ENCODE measurements at regions not wholly inside any gene's neighbourhood (a gene's known extent, or its start where the extent isn't known, plus 50 kb on each side); places are given as distances from the start of the nearest gene placed in this dataset.

GRCh38 chr20:24899153-24899552 is 49.9 kb upstream of the CST7 start:
- no peak for TF ChIP-seq GATA1 (IDR thresholded peaks at IDR 0.05; ENCODE audit: low read depth, low read length)
- TF ChIP-seq POLR2A (IDR thresholded peaks at IDR 0.05; ENCODE audit: low read length): no peak
- DNase-seq: no peak

Data from erythroblast (primary cell).